GM18511 (cell line): ENCODE measurements at regions not wholly inside any gene's neighbourhood (a gene's known extent, or its start where the extent isn't known, plus 50 kb on each side); places are given as distances from the start of the nearest gene placed in this dataset.

ENCODE experiments used
- ATAC-seq: cut with Tn5 transposase; IDR thresholded peaks from one replicate; pipeline ENCODE4 v1.9.1; 2021; ENCODE audit warnings: mild to moderate bottlenecking, moderate library complexity; ENCODE audit not compliant: unreplicated experiment

DNA sequence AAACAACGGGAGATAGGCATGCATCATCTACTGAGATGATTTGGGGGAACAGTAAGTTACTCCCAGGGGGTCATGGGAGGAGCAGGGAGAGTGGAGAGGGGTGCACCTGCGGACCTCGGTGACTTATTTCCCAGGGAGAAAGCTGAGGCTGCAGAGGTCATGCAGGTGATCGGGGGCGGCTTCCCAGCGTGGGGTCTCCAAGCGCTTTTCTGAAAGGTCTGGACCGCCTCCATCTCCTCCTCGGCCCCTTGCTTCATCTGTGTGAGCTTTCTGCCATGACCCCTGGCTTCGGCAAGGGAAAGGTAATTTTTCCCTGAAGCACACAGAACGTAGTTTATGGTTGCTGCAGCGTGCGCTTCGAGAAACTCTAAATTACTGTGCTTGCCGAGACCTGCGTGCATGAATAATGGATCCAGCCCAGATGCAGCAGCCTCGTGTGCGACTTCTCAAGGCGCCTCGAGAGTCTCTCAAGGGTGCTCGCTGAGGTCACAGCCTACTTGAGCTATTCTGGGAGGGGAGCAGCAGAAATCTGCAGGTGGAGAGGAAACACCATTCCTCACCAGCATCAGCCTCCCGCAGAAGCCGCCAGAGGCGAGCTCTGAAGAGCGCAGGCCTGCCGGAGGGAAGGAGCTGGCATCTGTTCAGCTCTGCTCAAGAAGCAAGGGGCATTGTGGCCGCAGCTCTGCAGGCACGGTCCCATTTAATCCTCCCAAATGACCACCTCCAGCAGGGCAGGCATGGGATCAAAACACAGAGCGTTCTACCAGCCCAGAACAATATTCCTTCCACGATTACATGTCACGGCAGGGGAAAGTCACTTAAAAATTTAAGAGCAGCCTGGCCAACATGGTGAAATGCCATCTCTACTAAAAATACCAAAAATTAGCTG, 308.4 kb upstream of the MYT1L start:
- ATAC-seq, result no peak

DNA sequence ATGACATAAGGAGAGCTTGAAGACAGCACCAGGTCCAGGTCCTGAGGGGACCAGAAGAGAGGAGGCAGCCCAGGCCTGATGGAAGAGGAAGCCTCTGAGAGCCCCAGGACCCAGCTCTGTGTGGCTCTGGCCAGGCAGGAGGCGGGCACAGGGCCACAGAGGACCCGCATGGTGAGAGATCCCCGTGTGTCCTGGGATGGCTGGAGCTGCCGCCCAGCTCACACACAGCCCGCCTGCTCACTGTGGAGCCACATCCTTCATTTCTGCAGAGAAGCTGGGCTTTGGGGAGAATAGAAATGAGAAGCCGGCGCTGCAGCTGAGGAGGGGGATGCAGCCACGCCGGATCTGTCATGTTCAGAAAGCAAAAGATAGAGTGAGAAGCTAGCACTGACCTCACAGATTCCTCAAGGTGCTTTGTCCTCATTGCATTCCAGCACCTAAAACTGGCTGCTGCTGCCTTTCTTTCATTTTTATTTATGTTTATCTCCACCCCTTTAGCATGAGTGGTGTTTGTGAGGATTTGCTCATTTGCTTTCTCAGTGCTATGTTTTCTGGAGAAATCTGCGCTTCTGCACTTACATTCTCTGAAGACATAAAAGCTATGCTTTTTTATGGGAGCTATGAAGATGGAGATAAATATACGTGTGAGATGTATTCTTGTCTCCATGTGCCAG, 307.6 kb upstream of the MYT1L start:
- no peak for ATAC-seq

DNA sequence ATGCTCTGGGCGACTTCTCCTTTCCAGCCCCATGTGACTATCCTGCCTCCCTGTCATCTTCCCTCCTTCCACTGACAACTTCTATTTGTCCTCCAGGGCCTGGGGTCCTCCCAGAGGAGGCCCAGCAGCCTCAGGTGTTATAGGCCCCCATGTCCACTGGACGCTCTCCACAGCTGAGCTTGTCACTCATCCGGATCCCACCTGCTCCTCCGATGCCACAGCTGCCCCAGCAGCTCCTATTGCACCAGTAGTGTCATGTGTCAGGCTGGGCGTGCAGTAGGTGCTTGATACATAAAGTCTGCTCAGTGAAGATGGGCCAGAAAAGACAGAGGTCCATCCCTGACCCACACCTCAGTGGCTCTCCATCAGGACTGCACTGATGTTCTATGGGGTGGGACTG, 305.7 kb upstream of the MYT1L start:
- no peak for ATAC-seq

DNA sequence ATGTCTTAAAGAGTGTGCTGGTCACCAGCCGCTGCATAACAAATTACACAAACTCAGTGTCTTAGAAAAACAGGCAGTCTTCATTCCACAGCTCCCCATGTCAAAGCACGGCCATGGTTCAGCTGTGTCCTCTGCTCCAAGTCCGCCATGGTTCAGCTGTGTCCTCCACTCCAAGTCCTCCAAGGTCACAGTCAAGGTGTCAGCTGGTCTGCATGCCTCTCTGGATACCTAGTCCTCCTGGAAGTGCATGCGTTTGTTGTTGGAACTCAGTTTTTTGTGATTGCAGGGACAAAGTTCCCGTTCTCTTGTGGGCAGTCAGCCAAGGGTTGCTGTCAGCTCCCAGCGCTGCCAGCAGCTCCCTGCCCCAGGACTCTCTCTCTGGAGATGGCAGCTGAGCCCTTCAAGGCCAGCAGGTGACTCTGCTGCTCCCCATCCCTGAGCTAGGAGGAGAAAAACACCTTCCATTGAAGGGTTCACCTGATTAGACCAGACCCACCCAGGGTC, 304.0 kb upstream of the MYT1L start:
- ATAC-seq, result no peak

DNA sequence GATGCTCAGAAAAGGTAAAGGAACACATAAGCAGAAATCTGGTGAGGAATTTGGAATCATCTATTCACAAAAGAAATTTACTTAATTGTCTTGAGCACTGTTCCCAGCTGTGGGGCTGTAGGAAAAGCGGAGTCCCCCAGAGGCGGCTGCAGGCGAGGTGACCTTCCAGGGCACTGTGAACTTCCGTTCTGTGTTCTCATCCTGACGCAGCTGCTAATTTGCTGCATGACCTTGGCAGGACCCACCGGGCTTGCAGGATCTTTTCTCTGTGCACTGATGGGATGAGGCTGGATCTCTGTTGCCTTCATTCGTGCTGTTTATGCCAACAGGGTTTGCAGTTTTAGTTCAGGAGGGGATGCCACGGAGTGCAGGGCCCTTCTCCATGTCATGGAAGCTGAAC, 301.9 kb upstream of the MYT1L start:
- no peak for ATAC-seq

DNA sequence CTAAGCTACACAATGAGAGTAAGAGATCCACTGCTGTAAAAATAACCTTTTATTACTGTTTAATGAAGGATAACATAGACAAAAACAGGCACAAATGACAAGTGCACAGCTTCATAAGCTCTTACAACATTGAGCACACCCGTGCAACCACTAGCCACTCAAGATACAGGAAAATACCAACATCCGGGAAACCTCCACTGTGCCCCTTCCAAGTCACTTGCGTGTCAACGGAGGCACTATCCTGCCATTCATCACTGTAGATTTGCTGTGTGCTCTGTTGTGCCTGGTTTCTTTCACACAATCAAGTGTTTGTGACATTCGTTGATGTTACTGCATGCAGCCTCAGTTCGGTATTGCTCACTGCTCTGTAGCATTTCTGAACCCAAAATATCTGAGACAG, 292.9 kb upstream of the MYT1L start:
- no peak for ATAC-seq

DNA sequence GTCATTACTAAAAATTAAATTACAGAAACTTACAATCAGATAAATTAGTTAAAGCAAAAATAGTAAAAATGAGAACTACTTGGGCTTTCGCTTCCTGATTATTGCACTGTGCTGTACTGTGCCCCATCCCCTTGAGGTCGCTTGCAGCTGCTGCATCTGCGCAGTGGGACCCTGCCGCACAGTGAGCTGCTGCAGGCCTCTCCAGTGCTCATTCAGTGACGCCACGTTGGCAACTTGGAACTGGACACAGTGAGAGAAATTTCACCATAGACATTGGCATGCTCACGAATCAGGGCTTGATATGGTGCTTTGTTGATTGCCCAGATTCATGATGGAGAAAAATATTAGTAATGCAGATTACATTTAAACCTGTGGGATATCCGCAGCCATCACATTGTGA, 290.8 kb upstream of the MYT1L start:
- ATAC-seq, result no peak

DNA sequence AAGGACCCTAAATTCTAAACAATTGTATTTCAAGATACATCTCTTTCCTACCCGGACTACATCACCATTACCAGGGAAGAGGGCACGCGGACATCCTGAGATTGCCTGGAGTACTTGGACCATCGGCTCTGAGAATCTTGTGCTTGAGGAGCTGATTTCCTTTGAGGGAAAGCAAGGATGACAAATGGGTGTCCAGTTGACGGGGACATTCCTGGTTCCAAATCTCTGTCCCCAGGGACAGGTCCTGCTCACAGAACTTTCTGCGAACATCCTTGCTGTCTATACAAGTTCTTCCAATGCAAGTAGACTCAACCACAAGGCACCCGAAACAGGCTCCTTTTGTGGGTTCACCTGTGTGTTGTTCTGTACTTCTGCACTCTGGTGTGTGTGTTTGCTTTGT, 289.5 kb upstream of the MYT1L start:
- no peak for ATAC-seq

DNA sequence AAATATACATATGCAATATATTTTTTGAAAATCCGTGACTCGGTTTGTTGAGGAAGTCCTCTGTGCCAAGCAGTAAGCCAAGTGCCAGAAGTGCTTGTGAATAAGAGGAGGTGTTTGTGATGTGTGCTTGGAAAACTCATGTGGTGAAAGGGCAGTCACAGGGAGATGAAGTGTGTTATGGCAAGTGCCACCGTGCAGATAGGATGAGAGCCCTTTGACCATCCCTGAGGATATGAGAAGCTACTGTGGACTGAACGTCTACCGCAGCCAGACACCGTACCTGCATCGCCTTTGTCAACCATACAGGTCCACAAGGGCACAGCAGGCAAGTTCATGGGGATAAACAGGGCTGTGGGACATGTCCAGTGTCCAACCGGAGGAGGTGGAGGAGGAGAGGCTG, 288.9 kb upstream of the MYT1L start:
- ATAC-seq, result no peak

DNA sequence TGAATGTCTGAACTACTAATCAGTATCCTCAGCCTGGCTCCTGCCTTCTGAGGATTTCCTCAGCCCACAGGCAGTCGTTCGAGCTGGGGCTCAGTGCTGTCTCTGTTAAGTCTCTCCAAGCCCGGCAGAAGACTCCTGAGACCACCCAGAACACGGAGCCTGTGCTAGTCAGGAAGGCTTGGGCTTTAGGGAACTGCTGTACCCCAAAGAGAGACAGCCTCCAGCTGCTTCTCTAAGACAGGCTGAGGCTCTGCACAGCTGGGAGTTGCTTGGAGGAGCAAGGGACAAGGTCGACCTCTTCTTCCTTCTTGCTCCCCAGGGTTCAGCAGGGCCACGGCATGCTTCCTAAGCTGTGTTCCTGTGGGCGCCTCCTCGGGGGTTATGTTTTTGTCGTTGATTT, 283.4 kb upstream of the MYT1L start:
- no peak for ATAC-seq

DNA sequence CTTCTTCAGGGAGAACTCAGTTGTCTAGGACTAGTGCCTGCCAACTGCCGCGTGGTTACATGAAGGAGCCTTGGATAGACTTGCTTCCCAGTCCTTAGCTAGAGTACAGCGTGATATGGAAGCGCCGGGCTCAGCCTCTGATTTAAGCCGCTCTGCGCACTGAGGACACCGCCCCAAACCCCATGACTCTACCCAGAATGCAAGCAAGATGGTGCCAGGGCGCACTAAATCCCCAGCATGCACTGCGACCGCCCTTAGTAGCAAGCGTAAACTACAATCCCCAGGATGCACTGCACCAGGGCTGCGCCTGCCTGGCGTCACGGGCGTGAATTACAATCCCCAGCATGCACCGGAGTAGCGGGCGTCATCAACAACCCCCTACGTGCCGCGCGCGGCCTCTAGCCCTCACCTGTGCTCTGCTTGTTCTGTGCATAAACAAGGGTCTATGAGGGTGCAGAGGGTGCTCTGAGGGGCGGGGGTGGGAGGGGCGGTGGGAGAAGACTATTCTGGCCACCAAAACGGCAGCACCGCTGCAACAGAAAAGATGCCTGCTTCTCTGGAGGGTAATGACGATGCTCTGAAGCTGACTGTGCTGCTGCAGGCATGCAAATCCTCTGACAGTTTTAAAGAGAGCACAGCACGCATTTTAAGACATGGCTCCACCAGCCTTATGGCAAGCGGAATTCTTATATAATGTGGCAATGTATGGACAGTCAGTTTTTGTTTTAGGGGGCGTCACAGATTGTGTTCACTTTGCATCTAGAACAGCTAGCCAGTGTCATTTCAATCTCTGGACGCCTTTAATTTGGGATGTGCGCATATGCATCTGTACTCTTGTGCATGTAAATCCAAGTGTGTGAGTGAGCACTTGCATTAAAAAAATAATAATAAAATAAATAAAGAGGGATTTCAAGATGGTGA, 282.5 kb upstream of the MYT1L start:
- peak; percentile 99 for ATAC-seq

DNA sequence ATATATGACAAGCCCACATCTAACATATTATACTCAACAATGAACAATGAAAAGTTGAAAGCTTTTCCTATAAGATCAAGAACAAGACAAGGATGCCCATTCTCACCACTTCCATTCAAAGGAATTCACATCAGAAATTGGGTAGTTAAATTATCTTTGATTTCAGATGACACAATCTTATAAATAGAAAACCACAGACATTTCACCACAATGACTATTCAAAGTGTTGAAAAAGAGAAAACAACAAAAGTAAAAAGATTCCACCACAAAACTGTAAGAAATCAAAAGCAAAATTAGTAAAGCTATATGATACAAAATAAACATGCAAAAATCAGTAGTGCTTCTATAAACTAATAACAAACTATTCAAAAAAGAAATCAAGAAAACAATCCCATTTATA, 279.7 kb upstream of the MYT1L start:
- ATAC-seq, result no peak

DNA sequence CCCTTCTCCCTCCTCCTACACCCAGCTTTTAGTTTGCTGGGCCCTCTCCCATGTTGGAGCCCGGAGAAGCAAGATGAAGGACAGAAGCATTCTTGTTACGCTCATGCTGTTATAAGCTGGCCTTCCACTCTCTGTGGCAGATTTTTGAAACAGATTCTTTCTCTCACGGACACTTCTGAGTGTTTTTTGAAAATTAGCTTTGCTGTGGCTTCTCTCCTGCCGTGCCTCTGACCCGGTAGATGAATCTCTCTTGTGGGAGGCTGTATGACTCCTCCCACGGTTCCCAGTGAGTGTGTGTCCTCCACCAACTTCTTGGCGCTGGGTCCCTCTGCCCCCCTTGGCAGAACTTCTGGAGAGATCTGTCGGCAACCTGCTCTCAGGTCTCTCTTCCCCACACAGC, 269.3 kb upstream of the MYT1L start:
- ATAC-seq, result no peak

DNA sequence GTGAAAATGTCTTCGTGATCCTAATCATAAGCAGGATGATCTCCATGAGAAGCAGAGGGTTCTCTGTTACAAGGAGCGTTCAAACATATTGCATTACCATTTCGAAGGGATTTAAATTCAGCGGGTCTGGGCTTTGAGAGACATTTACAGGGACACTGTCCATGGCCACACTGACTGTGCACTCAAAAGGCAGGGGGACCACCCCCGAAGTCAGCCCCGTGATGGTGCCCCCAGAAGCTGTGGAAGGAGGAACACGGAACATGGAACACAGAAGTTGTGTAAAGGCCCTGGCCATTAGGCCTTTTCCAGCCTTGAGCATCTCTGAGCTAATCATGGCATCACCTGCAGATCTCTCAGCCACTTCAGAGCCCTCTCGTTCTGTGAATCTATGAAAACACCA, 268.4 kb upstream of the MYT1L start:
- no peak for ATAC-seq

DNA sequence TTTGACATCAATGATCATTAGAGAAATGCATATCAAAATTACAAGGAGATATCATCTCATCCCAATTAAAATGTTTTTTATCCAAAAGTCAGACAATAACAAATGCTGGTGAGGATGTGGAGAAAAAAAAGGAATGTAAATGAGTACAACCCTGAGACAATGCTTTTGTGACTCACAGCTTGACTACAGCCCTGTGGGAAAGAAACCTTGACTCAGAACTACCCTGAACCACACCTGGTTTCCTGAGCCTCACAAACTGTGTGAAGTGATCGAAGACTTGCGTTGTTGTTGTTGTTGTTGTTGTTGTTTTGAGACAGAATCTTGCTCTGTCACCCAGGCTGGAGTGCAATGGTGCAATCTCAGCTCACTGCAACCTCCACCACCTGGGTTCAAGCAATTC, 266.6 kb upstream of the MYT1L start:
- ATAC-seq, result no peak

DNA sequence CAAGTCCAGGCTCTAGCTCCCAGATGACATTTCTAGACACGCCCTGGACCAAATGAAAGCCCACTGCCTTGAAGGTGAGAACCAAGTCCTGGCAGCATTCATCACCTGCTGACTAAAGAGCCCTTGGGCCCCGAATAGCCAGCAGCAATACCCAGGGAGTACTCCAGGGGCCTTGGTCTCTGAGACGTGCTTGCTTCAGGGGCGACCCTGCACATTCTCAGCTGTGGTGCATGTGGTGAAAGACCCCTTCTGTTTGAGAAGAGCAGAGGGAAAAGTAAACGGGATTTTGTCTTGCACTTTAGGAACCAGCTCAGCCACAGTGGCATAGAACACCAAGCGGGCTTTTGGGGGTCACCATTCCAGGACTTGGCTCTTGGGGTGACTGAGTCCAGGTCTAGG, 260.5 kb upstream of the MYT1L start:
- ATAC-seq, result no peak

DNA sequence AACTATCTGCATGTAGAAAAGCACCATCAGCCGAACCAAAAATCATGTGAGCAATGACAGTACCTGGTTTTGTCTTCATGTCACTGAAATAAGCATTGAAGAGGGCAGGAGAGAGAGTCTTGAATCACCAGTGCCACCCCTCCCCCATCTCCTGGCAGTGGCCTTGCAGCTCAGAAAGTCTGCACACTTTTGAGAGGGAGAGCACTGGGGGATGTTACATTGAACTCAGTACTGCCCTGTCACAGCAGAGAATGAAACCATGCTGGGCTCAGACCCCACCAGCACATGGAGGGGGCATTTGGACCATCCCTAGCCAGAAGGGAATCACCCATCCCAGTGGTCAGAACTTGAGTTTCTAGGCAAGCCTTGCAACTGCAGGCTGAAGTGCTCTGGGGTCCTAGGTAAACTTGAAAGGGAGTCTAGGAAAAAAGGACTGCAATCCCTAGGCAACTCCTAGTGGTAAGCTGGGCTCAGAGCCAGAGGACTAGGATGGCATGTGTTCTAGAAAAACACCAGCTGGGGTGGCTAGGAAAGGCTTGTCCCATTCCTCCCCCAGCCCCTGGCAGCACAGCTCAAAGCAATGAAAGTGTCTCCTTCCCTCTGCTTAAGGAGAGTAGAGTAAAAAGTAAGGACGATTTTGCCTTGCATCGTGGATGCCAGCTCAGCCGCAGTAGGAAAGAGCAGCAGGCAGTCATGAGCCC, 259.9 kb upstream of the MYT1L start:
- ATAC-seq, result no peak

DNA sequence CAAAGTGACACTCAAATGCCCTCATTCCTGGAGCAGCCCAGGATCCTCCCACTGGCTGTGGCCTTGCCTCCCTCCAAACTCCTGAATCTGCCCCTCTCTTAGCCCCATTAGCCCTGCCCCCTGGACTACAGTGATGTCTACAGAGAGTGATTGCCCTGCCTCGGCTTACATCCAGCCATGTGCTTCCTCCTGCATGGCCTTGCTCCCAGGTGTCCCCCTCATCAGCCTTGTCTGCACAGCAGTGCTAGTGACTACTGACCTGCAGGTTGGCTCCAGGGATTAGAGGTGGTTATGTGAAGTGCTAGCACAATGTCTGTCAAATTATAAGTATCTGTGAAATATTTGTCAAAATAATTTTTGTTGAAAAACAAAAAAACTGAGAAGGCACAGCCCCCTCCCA, 259.1 kb upstream of the MYT1L start:
- no peak for ATAC-seq

DNA sequence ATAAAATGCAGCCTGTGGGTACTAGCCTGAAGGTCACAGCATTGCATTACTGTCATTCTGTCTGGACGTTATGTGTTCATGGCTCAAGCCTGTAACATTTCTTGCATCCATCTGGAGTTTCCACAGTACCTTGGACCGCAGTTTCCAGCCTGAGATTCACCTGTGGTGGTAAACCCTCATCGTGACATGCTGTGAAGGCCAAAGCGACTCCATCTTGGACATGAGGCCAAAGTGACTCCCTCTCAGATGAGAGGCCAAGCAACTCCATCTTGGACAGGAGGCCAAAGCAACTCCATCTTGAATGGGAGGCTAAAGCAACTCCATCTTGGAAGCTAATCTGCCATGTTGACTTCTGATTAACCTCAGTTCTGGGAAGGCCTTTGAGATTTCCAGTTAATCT, 257.7 kb upstream of the MYT1L start:
- no peak for ATAC-seq

DNA sequence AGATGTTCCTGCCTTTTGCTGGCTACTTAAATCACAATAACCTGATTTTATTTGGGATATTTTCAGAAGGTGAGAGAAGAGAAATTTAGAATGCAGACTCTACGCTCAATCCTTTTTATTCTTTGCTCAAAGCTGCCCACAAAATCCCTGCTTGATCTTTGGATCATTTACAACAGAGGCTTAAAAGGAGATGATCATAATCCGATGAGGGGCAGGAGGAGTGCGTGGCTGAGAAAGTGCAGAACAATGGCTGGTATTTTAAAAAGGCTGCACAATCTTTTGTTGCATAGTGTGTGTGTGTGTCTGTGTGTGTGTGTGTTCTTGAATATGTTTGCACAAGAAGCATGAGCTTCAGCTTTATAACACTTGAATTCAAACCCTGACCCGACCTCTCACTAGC, 256.3 kb upstream of the MYT1L start:
- no peak for ATAC-seq

DNA sequence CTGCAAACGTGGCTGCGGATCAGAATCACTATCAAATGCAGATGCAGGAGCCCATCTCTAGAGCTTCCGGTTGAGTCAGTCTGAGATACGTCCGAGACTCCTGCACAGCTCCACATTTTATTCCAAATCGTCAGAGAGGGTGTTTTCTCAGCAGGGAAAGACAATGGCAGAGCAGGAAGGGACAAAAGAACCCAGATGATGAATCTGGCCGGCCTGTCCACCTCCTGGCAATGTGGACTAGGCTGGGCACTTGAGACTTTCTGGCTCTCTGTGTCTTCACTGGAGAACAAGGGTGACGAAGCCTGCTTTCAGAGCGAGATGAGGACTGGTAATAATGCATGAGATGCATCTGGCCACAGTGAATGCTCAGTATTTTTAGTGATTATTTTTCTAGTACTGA, 255.9 kb upstream of the MYT1L start:
- no peak for ATAC-seq
